ENCODE measurements at regions not wholly inside any gene's neighbourhood (a gene's known extent, or its start where the extent isn't known, plus 50 kb on each side); places are given as distances from the start of the nearest gene placed in this dataset.

- no peak for TF ChIP-seq CTCF (IDR thresholded peaks at IDR 0.05)
- TF ChIP-seq POLR2AphosphoS5 (IDR thresholded peaks at IDR 0.05; ENCODE audit: low read depth, low read length), result no peak
- TF ChIP-seq REST (IDR thresholded peaks at IDR 0.05; ENCODE audit: insufficient read depth in 1 of 2, low read depth in 2 of 2, low read length in 1 of 2), result no peak
- no peak for TF ChIP-seq TCF7L2 (IDR thresholded peaks at IDR 0.05; ENCODE audit: low read depth, low read length)
- TF ChIP-seq SIN3A (IDR thresholded peaks at IDR 0.05; ENCODE audit: borderline replicate concordance, insufficient read depth, low read depth, low read length), result no peak
Measured at GRCh38 chr10:120177330-120177729, 279.7 kb upstream of the PLPP4 start.
